ENCODE measurements at regions not wholly inside any gene's neighbourhood (a gene's known extent, or its start where the extent isn't known, plus 50 kb on each side); places are given as distances from the start of the nearest gene placed in this dataset.

GRCh38 chr1:163013826-163014600 is 55.1 kb upstream of the RGS4 start:
- no peak for DNase-seq

- no peak for DNase-seq
Measured at GRCh38 chr1:163006051-163006834, 62.9 kb upstream of the RGS4 start.

- DNase-seq = no peak
Measured at GRCh38 chr1:162997499-162998285, 71.5 kb upstream of the RGS4 start.

- DNase-seq = no peak
Measured at GRCh38 chr1:162996261-162996660, 72.9 kb upstream of the RGS4 start.

DNA sequence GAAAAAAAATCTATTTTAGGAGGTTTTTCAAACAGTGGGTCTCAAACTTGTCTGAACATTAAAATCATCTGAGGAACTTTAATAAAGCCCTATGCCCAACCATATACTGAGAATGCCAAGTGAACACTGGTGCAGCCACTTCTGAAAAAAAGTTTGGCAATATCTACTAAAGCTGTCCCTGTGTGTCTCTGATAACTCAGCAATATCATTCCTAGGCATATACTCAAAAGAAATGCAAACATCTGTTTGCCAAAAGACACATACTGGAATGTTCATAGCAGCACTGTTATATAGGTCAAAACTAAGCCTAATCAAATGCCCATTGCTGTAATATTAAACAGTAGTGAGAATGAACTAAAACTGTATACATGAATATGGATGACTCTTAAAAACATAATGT is 74.2 kb upstream of the RGS4 start:
- DNase-seq = no peak

GRCh38 chr1:162993846-162994245 is 75.3 kb upstream of the RGS4 start:
- DNase-seq = no peak

- DNase-seq = no peak
Measured at GRCh38 chr1:162992945-162993344, 76.2 kb upstream of the RGS4 start.

GRCh38 chr1:162991444-162991843 is 77.7 kb upstream of the RGS4 start:
- DNase-seq = no peak

- DNase-seq = no peak
Measured at GRCh38 chr1:162990665-162991064, 78.5 kb upstream of the RGS4 start.

DNA sequence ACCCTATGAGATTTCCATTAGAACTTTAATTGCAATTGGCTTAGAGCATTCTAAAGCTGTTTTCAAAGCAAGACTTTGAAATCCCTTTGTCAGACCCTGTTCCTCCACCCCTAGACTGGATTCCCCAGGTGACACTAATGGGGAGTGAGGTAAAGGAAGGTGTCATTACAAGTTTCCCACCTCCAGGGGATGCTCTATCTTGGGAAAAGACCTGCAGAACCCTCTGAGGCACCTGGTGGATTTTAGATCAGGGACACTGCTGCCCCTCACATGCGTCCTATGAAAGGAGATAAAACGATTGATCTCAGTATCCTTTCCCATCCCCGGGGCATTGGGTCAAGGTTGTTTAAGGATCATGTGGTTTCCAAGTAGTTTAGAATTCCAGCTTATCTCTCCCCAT is 80.3 kb upstream of the RGS4 start:
- DNase-seq = no peak

- no peak for DNase-seq
Measured at GRCh38 chr1:162987866-162988265, 81.3 kb upstream of the RGS4 start.

DNA sequence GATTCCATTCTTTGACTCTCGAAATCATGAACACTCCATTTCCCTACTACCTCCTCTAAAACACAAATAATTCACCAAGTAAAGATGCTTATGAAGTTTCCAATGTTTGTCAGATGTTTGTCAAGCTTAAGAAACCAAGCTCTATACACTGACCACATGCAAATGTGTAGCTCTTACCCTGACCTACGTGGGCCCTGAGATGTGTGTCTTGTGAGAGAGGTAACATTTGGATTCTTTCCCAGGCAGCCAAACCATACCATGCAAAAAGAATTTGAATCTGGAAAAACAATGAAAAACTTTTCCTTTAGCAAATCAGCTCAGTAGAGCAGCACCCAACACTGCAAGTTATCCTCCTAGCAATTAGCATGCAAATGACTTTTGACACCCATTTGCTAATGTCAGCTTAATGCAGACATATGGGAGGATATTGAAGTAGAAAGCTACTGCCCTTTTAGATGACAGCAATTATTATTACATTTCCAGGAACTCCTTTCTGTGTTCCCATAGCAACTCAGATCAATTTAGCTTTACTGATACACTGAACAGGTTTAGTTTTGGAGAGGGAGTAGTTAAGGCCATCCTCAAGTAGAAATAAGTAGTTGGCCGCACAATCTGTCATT is 83.2 kb upstream of the RGS4 start:
- DNase-seq = no peak

- no peak for DNase-seq
Measured at GRCh38 chr1:162984699-162985098, 84.5 kb upstream of the RGS4 start.

- no peak for DNase-seq
Measured at GRCh38 chr1:162983671-162984425, 85.3 kb upstream of the RGS4 start.

DNA sequence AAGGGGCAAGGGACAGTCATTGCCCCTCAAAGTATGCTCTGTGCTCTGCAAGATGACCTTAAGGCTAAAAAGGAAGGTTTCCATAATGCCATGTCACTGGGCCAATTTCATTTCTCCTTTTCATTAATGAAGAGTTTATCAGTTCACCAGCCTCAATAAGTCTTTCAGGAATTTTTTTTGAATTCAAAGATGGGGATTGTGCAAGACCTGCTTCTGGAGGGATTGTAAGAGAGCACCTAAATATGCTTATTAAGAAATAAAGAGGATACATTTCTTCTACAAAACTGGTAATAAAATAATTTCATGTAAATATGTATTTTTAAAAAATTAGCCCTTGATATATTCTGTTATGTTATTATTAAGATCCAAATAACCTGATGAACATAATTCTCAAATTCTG is 86.8 kb upstream of the RGS4 start:
- DNase-seq = no peak

- DNase-seq = no peak
Measured at GRCh38 chr1:162977944-162978568, 91.1 kb upstream of the RGS4 start.

DNA sequence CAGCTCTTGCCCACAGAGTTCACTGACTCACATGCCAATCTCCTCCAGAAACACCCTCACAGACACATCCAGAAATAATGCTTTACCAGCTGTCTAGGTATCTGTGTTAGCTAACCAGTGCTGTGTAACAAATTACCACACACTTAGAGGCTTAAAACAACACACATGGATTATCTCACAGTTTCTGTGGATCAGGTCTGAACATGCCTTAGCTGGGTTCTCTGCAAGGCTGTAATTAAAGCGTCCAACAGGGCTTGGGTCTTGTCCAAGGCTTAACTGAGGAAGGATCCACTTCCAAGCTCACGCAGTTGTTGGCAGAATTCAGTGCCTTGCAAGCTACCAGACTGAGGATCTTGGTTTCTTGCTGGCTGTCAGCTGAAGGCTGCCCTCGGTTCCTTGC is 92.5 kb upstream of the RGS4 start:
- DNase-seq = no peak

DNA sequence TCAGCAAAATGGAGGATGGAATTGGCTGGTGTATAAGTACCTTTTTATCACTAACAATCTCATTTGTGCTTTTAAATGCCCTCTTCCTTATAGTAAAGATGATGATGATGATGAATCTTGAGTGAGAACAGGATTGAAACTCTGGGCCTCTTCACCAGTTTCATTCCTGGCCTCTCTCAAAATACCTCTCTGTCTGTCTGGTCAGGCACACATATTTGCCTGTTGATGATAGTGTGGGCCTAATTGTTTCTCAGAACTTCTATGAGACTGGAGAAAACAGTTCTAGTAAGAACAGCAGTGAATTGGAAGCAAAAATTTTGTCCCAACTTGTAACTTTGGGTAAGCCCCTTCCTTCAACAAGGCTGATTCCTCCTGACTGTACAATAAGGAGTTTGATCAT is 94.4 kb upstream of the RGS4 start:
- DNase-seq = no peak

DNA sequence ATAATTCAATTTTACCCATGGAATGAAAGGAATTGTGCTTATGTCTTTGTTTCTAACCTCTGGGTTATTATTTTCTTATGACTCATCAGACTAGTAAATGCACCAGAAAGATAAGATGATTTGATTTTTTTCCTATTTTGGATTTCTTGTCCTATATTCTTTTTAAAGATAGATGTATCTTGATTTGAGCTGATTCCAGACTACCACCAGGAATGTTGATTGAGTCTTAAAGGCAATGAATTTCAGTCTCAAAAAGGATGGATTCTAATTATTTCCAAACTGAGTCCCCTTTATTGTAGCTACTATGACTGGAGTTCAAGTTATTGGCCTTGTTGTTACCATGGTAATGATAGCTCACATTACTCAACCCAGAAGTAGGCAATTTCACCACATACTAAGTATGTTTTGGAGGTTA is 95.8 kb upstream of the RGS4 start:
- no peak for DNase-seq

DNA sequence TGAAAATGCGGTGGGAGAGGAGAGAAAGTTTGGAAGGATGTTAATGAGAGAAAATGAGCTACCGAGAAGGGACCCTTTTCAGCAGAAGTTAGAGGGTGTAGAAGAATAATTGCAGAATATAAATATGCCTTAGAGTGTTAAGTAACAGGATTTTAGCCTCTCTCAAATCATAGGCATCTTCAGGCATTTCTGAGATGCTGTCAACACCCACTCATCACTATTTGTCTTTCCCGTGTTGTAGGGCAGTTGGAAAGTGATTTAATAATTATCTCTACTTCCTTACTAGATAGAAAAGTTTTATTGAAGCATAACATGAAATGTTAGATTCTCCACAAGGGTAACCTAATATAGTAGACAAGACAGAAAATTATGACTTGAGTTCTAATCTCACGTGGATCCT is 96.4 kb upstream of the RGS4 start:
- no peak for DNase-seq

DNA sequence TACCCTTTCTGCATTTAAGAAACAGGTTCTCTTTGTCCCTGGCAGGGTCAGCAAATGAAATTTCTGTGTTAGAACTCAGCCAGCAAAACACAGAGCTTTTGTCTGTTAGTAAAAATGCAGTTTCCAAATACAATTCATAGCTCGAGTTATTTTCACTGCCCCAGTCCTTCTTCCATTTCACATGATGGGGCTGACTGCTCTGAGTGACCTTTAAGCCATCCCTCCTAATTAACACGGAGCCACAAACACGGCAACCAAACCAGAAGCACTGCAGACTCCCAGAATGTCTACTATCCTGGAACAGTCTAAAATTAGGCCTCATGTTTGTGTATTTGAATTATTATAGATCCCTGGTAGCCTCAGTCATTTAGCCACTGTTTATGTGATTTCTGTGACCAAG is 99.1 kb upstream of the RGS4 start:
- DNase-seq = peak; percentile 14
